HCT116 (cell line): ENCODE measurements at regions not wholly inside any gene's neighbourhood (a gene's known extent, or its start where the extent isn't known, plus 50 kb on each side); places are given as distances from the start of the nearest gene placed in this dataset.

Source experiments
- CBX3 ChIP-seq: IDR thresholded peaks from 2 replicates; pipeline ENCODE4 v1.6.1; 2012; ENCODE audit warnings: low read depth
- CEBPB ChIP-seq: IDR thresholded peaks from 2 replicates; pipeline ENCODE4 v1.6.1; 2012; ENCODE audit warnings: low read depth
- CTCF ChIP-seq, 3 experiments: fragments of 200-600 bp in 1 of 3; sonication (generic) in 1 of 3; IDR thresholded peaks in 2 of 3; conservative IDR thresholded peaks in 1 of 3; 2 replicates each; pipeline ENCODE4 v1.5.1; 2012 to 2017; ENCODE audit warnings: low read depth in 2 of 3, low read length in 2 of 3, antibody characterized with exemption in 1 of 3, borderline replicate concordance in 1 of 3, control low read depth in 1 of 3, mild to moderate bottlenecking in 1 of 3, mixed read lengths in 1 of 3, mixed run types in 1 of 3, moderate library complexity in 1 of 3; ENCODE audit not compliant: insufficient read depth in 1 of 3
- ELF1 ChIP-seq: IDR thresholded peaks from 2 replicates; pipeline ENCODE4 v1.6.1; 2012; ENCODE audit warnings: low read depth, borderline replicate concordance
- EZH2 ChIP-seq: fragments of 200-600 bp; sonication (generic); IDR thresholded peaks from 2 replicates; pipeline ENCODE4 v1.6.1; 2017; ENCODE audit warnings: antibody characterized with exemption, mixed run types
- MAX ChIP-seq: IDR thresholded peaks from 2 replicates; pipeline ENCODE4 v1.6.1; 2012
- POLR2A ChIP-seq: IDR thresholded peaks from 2 replicates; pipeline ENCODE4 v1.7.0; 2011; ENCODE audit warnings: borderline replicate concordance; ENCODE audit not compliant: insufficient read depth, insufficient read length; ENCODE audit errors: extremely low read depth
- POLR2AphosphoS5 ChIP-seq: IDR thresholded peaks from 2 replicates; pipeline ENCODE4 v1.6.1; 2011; ENCODE audit warnings: mild to moderate bottlenecking, low read depth, low read length, moderate library complexity
- SIN3A ChIP-seq: IDR thresholded peaks from 2 replicates; pipeline ENCODE4 v1.6.1; 2012; ENCODE audit warnings: low read depth
- SRF ChIP-seq: IDR thresholded peaks from 2 replicates; pipeline ENCODE4 v1.6.1; 2012; ENCODE audit warnings: low read depth
- YY1 ChIP-seq: IDR thresholded peaks from 2 replicates; pipeline ENCODE4 v1.6.1; 2011; ENCODE audit warnings: low read length, low read depth, moderate library complexity, mild to moderate bottlenecking; ENCODE audit not compliant: insufficient replicate concordance; ENCODE audit errors: extremely low read depth
- TF ChIP-seq, protein P1 (sequence below): IDR thresholded peaks from 2 replicates; pipeline ENCODE4 v1.6.1; 2011; ENCODE audit warnings: mild to moderate bottlenecking, low read length, moderate library complexity; ENCODE audit not compliant: insufficient replicate concordance; ENCODE audit errors: extremely low read depth
- TF ChIP-seq, protein P2 (sequence below): IDR thresholded peaks from 2 replicates; pipeline ENCODE4 v1.6.1; 2012; ENCODE audit warnings: low read depth

GRCh38 chr12:77592836-77593235, 237.9 kb upstream of the NAV3 start:
- TF ChIP-seq ELF1 (no peak), SIN3A (no peak), MAX (no peak), SRF (no peak), CTCF (IDR thresholded peaks at IDR 0.05 in 2 of 3, conservative IDR thresholded peaks at IDR 0.05 in 1 of 3; ENCODE audit: borderline replicate concordance in 1 of 3, insufficient read depth in 1 of 3, low read depth in 2 of 3, low read length in 2 of 3) (no peak), POLR2A (no peak), EZH2 (no peak), YY1 (no peak), POLR2AphosphoS5 (no peak), CEBPB (no peak), CBX3 (no peak)
- TF ChIP-seq, protein P1, sequence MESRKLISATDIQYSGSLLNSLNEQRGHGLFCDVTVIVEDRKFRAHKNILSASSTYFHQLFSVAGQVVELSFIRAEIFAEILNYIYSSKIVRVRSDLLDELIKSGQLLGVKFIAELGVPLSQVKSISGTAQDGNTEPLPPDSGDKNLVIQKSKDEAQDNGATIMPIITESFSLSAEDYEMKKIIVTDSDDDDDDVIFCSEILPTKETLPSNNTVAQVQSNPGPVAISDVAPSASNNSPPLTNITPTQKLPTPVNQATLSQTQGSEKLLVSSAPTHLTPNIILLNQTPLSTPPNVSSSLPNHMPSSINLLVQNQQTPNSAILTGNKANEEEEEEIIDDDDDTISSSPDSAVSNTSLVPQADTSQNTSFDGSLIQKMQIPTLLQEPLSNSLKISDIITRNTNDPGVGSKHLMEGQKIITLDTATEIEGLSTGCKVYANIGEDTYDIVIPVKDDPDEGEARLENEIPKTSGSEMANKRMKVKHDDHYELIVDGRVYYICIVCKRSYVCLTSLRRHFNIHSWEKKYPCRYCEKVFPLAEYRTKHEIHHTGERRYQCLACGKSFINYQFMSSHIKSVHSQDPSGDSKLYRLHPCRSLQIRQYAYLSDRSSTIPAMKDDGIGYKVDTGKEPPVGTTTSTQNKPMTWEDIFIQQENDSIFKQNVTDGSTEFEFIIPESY: no peak
- TF ChIP-seq, protein P2, sequence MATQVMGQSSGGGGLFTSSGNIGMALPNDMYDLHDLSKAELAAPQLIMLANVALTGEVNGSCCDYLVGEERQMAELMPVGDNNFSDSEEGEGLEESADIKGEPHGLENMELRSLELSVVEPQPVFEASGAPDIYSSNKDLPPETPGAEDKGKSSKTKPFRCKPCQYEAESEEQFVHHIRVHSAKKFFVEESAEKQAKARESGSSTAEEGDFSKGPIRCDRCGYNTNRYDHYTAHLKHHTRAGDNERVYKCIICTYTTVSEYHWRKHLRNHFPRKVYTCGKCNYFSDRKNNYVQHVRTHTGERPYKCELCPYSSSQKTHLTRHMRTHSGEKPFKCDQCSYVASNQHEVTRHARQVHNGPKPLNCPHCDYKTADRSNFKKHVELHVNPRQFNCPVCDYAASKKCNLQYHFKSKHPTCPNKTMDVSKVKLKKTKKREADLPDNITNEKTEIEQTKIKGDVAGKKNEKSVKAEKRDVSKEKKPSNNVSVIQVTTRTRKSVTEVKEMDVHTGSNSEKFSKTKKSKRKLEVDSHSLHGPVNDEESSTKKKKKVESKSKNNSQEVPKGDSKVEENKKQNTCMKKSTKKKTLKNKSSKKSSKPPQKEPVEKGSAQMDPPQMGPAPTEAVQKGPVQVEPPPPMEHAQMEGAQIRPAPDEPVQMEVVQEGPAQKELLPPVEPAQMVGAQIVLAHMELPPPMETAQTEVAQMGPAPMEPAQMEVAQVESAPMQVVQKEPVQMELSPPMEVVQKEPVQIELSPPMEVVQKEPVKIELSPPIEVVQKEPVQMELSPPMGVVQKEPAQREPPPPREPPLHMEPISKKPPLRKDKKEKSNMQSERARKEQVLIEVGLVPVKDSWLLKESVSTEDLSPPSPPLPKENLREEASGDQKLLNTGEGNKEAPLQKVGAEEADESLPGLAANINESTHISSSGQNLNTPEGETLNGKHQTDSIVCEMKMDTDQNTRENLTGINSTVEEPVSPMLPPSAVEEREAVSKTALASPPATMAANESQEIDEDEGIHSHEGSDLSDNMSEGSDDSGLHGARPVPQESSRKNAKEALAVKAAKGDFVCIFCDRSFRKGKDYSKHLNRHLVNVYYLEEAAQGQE: no peak
